GM12891 (cell line): ENCODE measurements at regions not wholly inside any gene's neighbourhood (a gene's known extent, or its start where the extent isn't known, plus 50 kb on each side); places are given as distances from the start of the nearest gene placed in this dataset.

Experiments used
- PAX5 ChIP-seq: IDR thresholded peaks from 2 replicates; pipeline ENCODE4 v1.6.1; 2011; ENCODE audit warnings: low read length, moderate library complexity, mild to moderate bottlenecking; ENCODE audit not compliant: insufficient read depth, severe bottlenecking
- POLR2A ChIP-seq: IDR thresholded peaks from 2 replicates; pipeline ENCODE4 v1.6.1; 2011; ENCODE audit warnings: low read depth, low read length, control low read depth
- POLR2AphosphoS5 ChIP-seq: IDR thresholded peaks from 2 replicates; pipeline ENCODE4 v1.6.1; 2011; ENCODE audit warnings: low read depth, low read length, control low read depth
- SPI1 ChIP-seq: IDR thresholded peaks from 2 replicates; pipeline ENCODE4 v1.6.1; 2011; ENCODE audit warnings: low read depth, low read length, control low read depth
- TAF1 ChIP-seq: IDR thresholded peaks from 2 replicates; pipeline ENCODE4 v1.6.1; 2011; ENCODE audit warnings: low read depth, low read length, control low read depth

GRCh38 chr17:79220201-79220712 lies 145.6 kb downstream of the ENGASE start:
- TF ChIP-seq POLR2A (no peak), POLR2AphosphoS5 (no peak), PAX5 (no peak), TAF1 (no peak), SPI1 (no peak)
